CD4-positive, alpha-beta T cell treated with Interleukin-10 for 1 hour (primary cell): ENCODE measurements at regions not wholly inside any gene's neighbourhood (a gene's known extent, or its start where the extent isn't known, plus 50 kb on each side); places are given as distances from the start of the nearest gene placed in this dataset.
"Not testable (repeated sequence)": the region's sequence is repeated elsewhere in the genome, so short reads cannot be mapped to it uniquely, and the experiment has no call there.

ENCODE experiments used
- DNase-seq: peaks from one replicate; pipeline ENCODE4 v3.0.0-alpha.2; 2020

DNA sequence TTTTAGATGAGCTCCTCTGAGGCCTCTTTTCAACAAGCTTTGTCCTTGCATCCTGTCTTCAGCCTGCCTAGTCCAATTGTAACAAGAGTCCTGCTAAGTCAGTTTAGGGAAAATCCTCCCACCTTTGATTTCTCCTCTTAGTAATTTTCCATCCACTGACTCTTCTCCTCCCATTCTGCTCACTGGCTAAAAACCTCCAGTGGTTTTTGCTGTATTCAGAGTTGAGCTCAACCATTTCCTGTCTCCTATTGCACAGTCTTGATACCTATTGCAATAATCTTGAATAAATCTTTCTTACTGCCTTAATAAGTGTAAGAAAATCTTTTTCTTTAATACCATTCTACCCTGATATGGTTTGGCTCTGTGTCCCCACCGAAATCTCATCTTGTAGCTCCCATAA lies 117.8 kb upstream of the ENPP6 start:
- no peak for DNase-seq

DNA sequence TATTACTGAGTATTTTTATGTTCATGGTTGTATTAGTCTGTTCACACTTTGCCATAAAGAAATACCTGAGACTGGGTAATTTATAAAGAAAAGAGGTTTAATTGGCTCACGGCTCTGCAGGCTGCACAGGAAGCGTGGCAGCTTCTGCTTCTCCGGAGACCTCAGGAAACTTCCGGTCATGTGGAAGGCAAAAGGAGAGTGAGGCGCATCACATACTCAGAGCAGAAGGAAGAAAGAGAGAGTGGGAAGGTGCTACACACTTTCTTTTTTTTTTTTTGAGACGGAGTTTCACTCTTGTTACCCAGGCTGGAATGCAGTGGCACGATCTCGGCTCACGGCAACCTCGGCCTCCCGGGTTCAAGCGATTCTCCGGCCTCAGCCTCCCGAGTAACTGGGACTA lies 115.8 kb upstream of the ENPP6 start:
- not testable (repeated sequence) for DNase-seq

DNA sequence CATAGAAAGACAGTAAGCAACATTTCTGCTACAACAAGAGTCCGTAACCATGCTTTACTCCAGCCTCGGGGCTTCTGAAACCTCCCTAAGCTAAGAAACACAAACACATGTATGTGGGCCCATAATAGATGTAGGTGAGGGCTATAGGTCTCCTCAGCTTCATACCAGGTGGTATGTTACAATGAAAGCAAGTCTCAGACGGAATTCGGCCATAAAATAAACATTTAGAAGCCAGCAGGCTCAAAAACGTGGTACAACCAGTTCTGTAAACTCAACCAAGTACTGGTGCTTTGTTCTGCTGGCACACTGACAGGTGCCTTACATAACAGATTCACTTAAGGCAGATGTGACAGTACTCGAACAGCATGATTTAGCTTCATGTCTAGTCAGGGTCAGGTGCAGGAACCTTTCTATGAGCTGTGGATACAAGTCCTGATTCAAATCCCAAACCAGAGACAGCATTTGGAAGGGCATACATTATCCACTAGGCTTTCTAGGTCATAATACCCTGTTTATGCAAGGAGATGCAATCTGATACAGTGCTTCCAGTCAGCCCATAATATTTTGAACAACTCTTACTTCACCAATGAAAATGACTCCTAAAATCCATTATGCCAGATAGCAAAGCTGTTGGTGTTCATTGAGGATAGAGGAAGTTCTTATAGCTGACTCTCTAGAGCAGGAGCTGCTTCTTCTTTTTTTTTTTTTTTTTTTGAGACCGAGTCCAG lies 113.8 kb upstream of the ENPP6 start:
- no peak for DNase-seq

DNA sequence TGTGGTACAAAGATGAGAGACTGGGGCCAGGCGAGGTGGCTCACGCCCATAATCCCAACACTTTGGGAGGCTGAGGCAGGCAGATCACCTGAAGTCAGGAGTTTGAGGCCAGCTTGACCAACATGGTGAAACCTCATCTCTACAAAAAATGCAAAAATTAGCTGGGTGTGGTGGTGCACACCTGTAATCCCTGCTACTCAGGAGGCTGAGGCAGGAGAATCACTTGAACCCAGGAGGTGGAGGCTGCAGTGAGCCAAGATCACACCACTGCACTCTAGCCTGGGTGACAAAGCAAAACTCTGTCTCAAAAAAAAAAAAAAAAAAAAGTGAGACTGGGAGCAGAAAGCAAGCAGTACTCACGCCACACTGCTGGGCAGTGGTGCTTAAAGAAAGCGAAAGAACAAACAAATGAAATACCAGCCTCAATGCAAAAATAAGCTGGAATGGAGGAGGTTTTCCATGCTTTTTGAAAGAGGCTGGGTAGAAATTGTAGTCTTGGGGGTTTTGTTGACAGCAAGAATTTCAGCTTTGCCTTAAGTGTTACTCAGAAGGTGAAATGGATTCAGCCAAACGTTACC lies 112.9 kb upstream of the ENPP6 start:
- not testable (repeated sequence) for DNase-seq

DNA sequence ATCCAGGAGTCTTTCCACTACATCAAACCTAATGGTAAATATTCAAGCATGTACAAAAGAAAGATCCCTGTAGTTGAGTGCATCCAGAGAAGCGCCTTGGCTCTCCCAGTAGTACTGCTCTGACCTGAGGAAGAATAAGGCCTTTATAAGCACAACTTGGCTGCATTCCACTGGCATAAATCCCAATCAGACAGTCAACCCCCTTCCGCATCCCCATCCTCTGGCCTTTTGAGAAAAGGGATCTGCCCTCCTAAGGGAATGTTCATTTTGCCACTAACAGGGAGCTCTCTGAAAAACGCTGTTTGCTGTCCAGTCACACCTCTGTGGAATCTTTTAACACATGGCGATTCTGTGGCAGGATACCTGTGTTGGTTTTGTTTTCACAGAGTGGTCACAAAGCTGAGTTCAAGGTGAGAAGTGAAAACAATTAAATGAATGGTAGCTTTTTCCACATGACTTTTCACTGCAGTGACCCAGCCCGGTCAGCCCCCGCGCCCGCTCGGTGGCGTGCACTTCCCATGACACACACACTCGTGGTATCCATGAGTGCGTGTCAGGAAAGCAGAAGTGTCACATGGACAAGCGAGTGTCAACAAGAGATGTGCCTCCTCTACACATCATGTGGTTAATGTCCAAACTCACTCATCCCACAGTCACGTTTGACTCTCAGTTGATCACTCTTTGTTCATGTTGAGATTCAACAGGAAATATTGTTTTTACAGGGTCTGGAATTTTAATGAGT lies 112.2 kb upstream of the ENPP6 start:
- no peak for DNase-seq

DNA sequence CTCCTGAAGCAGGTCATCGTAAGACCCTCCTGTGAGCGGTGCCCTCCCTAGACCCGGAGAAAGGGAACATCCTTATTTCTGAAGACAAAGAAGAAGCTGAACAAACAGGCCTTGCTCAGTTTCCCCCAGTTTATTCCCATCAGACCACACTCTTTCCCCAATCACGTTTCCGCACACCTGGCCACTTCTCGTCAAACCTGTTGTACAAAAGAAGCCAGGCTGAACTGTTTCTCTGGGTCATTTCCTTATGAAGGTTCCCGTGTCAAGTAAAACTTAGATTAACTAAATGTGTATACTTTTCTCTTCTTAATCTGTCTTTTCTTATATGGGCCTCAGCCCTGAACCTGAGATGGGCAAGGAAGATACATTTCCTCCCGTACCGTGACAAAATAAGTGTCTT lies 111.6 kb upstream of the ENPP6 start:
- no peak for DNase-seq

DNA sequence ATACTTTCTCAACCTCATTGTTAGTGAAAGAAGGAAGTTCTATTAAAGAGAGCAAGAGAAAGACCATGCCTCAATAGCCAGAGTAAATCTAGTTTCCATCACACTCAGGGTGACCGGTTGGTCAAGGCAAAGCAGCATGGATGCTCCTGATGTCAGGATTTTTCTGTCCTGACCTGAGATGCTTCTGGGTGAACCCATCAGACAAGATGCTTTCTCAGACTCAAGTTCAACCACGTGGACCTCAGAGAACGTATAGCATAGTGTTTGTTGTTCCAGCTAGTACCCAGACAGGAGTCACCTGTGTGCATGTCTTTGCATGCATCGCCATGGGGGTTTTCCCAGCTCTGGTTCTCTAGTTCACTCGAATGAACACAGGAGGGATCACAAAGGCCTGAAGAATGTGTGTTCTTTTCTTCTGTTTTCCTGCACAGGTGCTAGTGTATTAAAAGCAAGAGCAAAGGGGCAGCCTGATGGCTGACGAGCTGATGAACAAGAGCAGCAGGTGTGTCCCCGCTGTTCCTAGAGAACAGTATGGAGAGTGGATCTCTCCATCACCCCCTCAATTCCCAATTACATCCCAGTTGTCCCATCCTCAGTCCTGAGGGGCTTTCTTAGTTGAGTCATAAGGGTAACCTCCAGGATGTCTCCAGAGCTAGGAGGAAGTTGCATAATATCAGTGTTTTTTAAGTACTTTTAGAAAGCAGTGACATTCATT lies 110.5 kb upstream of the ENPP6 start:
- no peak for DNase-seq

DNA sequence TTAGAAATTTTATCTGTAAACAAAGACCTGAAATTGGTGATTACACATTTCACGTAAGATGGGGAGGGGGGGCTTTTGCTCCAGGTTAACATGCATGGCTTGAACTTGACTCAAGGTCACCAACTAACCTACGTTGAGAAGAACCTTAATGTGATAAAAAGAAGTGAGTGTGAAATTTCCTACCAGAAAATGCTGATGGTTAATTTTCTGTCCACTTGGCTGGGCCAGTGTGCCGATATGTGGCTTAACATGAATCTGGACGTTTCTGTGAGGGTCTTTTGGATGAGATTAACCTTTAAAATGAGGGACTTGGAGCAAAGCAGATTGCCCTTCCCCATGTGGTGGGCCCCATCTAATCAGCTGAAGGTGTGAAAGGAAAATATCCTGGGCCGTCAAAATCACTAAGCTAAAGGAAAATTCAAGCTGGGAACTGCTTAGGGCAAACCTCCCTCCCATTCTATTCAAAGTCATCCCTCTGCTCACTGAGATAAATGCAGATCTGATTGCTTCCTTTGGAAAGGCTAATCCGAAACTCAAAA lies 107.3 kb upstream of the ENPP6 start:
- no peak for DNase-seq

DNA sequence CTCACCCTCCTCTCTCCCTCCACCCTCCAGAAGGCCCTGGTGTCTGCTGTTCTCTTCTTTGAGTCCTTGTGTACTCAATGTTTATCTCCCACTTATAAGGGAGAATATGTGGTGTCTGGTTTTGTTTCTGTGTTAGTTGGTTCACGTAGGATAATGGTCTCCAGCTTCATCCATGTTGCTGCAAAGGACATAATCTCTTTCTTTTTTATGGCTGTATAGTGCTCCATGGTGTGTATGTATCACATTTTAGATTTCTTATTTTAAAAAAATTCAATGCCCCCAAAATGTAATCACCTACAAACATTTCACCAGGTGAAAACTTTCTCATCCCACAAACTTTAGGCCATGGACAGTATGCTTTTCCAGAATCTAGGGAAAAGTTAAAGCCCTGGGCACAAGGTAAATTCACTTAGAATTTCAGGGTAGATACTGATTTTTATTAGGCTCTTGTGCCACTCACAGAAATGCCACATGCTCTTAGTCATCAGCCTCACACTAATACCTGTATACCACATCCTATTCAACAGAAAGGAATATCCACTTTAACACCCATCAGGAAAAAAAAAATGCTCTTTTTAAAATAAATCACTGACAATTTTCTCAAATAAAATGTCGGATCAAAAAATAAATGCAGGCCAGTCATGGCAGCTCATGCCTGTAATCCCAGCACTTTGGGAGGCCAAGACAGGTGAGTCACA lies 104.8 kb upstream of the ENPP6 start:
- no peak for DNase-seq

DNA sequence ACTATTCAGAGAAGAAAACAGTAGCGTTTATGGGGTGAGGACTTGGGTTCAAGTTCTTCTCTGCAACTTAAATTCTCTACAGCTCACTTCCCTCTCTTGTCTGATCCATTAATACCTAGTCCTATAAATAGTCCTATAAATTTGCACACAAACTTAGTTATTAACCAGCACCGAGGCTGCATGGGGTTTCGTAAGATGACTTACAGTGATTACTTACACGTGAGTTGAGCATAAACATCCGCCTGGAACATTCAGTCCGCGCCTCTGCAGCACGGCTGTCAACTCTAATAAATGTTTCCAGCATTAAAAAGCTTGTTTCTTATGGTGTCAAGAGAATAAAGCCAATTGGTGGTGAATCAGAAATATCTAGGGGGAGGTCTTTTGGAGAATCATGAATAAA lies 103.0 kb upstream of the ENPP6 start:
- no peak for DNase-seq

DNA sequence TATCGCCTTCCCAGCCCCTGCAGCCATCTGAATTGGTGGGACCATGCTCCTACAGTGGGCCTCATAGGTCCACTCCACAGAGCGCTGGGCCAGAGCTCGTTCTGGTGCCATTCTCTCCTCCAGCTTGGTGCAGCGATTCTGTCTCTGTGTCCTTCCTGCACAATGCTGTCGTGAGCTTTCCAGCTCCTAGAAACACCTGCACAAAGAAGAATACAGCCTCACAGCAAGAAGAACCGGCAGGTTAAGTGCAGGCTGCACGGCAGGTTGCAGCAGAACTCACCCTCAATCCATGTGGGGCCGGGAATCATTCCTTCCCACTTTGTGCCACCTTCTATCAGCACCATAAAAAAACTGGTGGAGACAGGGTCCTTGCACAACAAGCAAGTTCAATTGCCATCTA lies 101.2 kb upstream of the ENPP6 start:
- no peak for DNase-seq

DNA sequence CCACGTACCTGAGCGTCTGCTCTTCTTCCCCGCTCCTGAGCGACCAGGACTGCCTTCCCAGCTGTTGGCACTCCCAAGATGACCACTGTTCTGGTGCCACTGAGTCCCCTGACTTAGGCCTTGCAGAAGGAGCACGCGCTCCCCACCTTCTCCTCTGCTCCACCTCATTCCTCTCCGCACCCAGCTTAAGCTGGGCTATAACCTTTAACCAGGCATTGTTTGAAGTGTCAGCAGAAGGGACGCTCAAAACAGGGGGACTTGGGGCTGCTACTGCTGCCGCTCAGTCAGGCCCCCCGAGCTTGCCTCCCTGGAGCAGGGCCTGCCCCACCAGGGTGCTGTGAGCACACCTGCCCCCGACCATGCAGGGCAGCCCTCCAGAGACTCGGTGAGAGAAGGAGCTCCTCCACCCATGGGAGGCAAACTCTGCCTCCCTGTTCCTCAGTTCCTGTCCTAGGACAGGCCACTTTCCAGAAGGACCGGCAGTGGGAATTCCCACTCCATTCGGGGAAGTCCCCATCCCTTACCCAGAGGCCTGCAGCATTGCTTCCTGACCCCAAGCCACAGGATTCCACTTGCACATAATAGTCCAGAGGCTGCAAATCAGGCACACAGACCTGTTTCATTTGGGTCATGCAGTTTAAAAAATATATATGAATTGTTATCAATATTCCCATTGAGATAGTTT lies 99.7 kb upstream of the ENPP6 start:
- DNase-seq: no peak

DNA sequence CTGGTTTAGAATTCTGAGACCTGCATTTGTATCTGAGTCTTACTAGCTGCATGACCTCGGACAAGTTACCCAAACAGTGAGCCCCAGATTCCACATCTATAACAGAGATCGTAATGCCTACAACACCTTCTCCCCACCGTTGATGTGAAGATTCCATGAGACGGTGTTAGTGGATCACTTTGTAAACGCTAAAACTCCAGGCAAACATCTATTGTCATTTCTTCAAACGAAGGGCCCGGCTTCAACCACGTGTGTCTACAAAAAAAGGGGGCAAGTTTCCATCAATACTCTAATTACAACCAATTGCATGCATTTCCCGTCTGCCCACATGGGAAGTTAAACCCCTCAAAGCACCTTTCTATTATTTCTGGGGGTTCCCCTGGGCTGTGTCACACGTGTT lies 99.1 kb upstream of the ENPP6 start:
- DNase-seq: no peak

DNA sequence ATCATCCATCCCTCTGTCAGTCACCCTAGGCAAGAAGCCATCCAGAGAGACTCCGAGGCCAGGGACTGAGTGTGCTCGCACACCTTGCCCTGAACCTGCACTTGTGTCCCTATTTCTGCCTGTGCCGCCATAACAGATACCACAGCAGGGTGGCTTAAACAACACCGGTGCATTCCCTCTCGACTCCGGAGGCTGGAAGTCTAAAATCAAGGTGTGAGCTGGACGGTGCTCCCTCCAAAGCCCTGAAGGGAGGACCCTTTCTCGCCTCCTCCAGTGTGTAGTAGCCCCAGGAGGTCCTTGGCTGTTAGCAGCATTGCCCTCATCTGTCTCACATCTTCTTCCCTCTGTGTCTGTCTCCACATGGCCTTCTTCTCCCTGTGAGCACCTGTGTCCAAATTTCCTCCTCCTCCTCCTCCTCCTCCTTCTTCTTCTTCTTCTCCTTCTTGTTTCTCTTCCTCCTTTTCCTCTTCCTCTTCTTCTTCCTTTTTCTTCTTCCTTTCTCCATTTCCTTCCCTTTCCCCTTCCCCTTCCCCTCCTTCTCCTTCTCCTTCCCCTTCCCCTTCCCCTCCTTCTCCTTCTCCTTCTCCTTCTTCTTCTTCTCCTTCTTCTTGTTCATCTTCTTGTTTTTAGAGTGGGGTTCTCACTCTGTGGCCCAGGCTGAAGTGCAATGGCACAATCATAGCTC lies 98.1 kb upstream of the ENPP6 start:
- DNase-seq: no peak

DNA sequence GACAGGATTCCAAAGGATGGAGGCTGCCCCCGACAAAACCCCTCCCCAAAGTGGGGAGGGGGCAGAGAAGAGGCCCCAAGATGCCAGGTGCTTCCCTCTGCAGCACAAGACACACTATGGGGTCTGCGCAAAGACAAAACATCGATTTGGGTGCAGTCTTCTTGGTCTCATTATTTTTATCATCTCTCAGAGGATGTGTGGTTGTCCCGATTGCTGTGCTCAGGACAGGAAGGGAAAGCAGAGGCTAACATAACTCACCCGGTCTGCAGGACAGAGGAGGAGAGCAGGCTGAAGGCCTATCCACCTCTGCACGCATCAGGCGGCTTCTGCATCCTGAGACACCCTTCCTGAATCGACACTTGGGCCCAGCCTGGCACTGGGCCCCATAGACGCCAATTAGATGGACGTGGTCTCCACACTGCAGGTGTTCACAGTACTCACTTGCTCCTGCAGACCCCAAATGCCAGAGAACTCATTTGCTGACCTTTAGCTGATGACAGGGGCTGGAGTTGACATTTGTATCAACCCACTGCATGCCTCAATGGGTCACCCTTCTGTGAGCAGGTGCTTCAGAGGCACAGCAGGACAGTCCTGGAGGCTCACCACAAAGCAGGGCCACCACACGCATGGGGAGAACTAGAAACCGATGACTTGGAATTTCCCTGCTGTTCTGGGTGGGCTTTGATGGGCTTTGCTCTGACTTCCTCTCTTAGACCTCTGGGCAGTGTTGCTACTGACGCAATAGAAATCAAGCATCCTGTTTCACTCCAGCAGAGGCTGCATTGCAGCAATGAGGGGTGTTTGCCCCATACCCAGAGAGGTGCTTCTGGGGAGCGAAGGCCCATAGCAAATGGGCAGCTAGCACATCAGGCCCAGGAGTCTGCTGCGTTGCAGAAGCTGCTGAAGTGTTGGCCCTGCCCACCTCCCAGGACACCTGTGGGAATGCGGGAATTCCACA lies 96.3 kb upstream of the ENPP6 start:
- no peak for DNase-seq

DNA sequence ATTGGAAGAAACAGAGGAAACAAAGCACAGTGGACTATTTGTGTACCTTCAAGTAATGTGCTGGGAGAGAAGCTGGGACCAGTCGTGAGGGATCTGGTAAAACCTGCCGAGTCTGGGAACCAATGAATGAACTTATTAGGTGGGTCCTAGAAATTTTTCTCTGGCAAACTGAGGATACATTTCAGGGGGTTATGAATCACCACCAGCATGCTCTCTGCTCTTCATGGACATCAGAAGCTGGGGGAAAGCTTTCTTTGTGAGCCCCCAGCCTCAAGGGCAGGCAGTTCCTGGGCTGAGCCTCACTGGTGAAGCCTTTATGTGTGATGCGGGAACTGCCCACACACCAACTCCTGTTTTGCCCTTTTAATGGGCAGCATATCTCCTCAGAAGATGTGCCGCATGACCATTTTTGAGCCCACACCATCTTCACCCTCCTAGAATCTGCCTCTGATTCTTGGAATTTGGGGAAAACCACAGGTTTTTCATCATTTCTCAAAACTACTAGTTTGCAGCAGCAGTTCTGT lies 95.4 kb upstream of the ENPP6 start:
- no peak for DNase-seq

DNA sequence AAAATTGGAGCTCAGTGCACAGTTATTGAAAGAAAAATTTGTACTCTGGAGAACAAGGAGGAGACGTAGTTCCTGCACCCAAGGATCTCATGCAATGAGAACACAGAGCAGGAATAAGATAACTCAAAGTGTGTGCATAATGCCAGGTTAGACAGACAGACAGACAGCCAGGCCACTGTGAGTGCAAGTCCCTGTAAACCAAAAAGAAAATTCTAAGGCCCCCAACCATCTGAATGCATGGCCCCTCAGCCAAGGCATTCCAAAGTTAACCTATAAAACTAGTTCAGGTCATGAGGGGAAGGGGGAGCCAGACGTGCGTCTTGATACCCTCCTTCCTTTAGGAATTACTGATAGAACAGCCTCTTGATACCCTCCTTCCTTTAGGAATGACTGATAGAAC lies 94.5 kb upstream of the ENPP6 start:
- DNase-seq: no peak

DNA sequence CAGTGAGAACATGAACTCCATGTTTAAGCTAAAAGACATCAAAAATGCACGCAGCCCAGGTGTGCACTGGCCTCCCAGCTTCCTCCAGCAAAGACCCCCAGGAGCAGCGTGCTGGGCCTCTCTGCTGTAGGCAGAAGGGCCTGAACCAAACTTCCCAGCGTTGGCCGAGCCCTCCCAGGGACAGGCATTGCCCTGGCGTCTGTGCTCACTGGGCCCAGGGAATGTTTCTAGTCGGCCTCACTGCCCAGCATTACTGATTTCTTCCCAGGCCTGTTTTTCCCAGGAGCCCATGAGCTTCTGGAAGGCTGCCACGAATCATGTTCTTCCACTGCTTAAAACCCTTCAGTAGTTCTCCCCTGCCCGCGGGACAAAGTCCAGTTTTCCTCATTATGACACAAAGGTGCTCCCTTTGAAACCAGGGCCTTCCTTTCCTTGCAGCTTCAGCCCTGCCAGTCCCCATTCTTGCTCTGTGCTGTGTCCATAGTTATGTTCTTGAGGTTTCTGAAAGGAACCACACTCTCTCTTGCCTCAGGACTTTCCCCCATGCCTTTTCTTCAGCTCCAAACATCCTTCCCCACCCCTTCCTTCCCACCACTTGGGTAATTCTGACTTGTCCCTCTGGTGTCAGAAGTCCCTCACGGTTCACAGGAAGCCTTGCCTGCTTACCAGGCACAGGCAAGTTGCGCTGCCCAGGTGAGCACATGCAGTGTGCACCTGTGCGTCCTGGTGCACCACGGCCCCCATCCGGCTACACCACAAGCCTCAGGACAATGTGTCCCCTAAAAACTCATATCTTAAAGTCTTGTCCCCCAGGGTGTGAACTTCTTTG lies 93.4 kb upstream of the ENPP6 start:
- no peak for DNase-seq

DNA sequence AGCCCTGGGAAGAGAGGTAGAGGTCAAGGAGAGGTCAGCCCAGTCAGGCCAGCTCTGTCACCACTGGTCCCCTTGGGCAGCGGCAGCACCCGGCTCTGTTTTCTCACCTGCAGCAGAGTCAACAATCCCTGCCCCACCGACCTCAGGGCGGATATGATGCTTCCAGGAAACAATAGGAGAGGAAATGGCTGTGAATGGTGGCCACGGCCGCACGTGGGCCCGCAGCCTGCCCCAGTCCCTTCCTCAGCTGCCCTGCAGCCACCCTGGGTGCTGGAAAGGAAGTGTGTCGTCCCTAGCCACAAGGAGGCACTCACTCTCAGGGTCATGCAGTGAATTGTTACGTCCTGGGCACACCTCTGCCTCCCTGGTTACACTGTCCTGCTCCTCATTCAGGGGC lies 92.5 kb upstream of the ENPP6 start:
- DNase-seq: peak; percentile 66
